Mammary epithelial cell (primary cell): ENCODE measurements at regions not wholly inside any gene's neighbourhood (a gene's known extent, or its start where the extent isn't known, plus 50 kb on each side); places are given as distances from the start of the nearest gene placed in this dataset.

Source experiments
- CTCF ChIP-seq, 2 donors: IDR thresholded peaks in 1 of 2; conservative IDR thresholded peaks in 1 of 2; 2 replicates each; pipeline ENCODE4 v1.5.1; 2011 to 2012; ENCODE audit warnings: inconsistent platforms in 2 of 2, low read length in 2 of 2, mild to moderate bottlenecking in 2 of 2, control low read depth in 1 of 2, low read depth in 1 of 2; ENCODE audit not compliant: insufficient read depth in 1 of 2; ENCODE audit errors: extremely low read depth in 1 of 2
- EZH2 ChIP-seq: IDR thresholded peaks from 2 replicates; pipeline ENCODE4 v1.6.1; 2012; ENCODE audit warnings: low read length, inconsistent platforms, borderline replicate concordance

- TF ChIP-seq CTCF (conservative IDR thresholded peaks at IDR 0.05 in 1 of 2, IDR thresholded peaks at IDR 0.05 in 1 of 2; ENCODE audit: extremely low read depth in 1 of 2, insufficient read depth in 1 of 2, low read depth in 1 of 2, low read length in 2 of 2) (no peak), EZH2 (no peak)
Measured at GRCh38 chr3:5769825-5770224, 582.3 kb downstream of the EDEM1 start.
